Prostate gland (tissue), 2 donors: ENCODE measurements at regions not wholly inside any gene's neighbourhood (a gene's known extent, or its start where the extent isn't known, plus 50 kb on each side); places are given as distances from the start of the nearest gene placed in this dataset.

Experiments used
- DNase-seq: peaks from one replicate; pipeline ENCODE4 v3.0.0-alpha.2; 2019; ENCODE audit warnings: low spot score
- H3K27ac ChIP-seq, 2 donors: fragments of 200-600 bp; sonication (generic); 2 replicates each; pipeline ENCODE4 v1.5.1; 2017 to 2019
- H3K27me3 ChIP-seq: fragments of 200-600 bp; sonication (generic); replicated peaks from 2 replicates; pipeline ENCODE4 v1.5.1; 2019; ENCODE audit not compliant: insufficient read depth
- H3K36me3 ChIP-seq, 2 donors: fragments of 200-600 bp; sonication (generic); 1 replicate in 1 of 2; 2 replicates in 1 of 2; pipeline versions ENCODE4 v1.5.1 to v1.8.1; 2017 to 2019
- H3K4me1 ChIP-seq: fragments of 200-600 bp; sonication (generic); replicated peaks from 2 replicates; pipeline ENCODE4 v1.5.1; 2019
- H3K4me3 ChIP-seq, 2 donors: fragments of 200-600 bp; sonication (generic); 2 replicates each; pipeline ENCODE4 v1.5.1; 2017 to 2019
- H3K9me3 ChIP-seq: fragments of 200-600 bp; sonication (generic); 2 replicates; pipeline ENCODE4 v1.5.1; 2017
- POLR2A ChIP-seq: fragments of 450-650 bp; IDR thresholded peaks from one replicate; pipeline ENCODE4 v1.6.1; 2016; ENCODE audit warnings: antibody characterized with exemption, mild to moderate bottlenecking
- POLR2AphosphoS5 ChIP-seq: sonication (generic); formaldehyde crosslinking; IDR thresholded peaks from one replicate; pipeline ENCODE4 v1.6.1; 2017; ENCODE audit warnings: antibody characterized with exemption
- WGBS: methylation state at CpG from one replicate; pipeline ENCODE4 v1.1.5; 2018; 5-methylcytosine and 5-hydroxymethylcytosine counted together
- intact Hi-C: fragments of 100-400 bp; cut with DNase I; formaldehyde crosslinking; loops from one replicate; pipeline ENCODE4 v1.14.2; 2022
- TF ChIP-seq, protein P1 (sequence below), 4 experiments: fragments of 200-600 bp in 2 of 4; fragments of 450-650 bp in 2 of 4; sonication (generic) in 2 of 4; IDR thresholded peaks; 1 replicate in 3 of 4; 2 replicates in 1 of 4; pipeline ENCODE4 v1.5.1; 2016 to 2019; ENCODE audit warnings: antibody characterized with exemption in 4 of 4, mild to moderate bottlenecking in 2 of 4, moderate library complexity in 2 of 4

DNA sequence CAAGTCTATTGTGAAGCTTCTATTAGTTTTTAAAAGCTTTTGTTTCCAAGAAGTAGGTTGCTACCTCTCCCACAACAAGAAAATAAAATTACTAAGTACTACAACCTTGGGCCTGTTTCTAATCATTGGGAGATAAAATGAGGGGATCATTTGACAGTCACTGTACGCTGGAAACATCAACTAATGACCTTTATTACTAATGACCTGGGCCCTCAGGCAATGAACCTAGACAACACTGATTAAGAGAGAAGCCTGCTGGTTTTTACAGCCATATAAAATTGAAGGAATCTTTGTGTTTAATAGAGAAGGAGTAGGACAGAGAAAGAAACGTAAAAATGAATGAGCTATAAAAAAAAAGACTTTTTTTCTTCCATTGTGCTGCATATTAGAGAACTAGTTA is 1000.9 kb downstream of the STPG2 start:
- H3K4me3 ChIP-seq: no peak overlapping the region
- H3K27me3 ChIP-seq: no peaks in the 10 kb centered on the region
- no peak overlapping the region for H3K27ac ChIP-seq
- TF ChIP-seq, protein P1, sequence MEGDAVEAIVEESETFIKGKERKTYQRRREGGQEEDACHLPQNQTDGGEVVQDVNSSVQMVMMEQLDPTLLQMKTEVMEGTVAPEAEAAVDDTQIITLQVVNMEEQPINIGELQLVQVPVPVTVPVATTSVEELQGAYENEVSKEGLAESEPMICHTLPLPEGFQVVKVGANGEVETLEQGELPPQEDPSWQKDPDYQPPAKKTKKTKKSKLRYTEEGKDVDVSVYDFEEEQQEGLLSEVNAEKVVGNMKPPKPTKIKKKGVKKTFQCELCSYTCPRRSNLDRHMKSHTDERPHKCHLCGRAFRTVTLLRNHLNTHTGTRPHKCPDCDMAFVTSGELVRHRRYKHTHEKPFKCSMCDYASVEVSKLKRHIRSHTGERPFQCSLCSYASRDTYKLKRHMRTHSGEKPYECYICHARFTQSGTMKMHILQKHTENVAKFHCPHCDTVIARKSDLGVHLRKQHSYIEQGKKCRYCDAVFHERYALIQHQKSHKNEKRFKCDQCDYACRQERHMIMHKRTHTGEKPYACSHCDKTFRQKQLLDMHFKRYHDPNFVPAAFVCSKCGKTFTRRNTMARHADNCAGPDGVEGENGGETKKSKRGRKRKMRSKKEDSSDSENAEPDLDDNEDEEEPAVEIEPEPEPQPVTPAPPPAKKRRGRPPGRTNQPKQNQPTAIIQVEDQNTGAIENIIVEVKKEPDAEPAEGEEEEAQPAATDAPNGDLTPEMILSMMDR (IDR thresholded peaks at IDR 0.05): no peak
- no peak for TF ChIP-seq POLR2A
- TF ChIP-seq POLR2AphosphoS5: no peak
- no peak for DNase-seq
- H3K36me3 ChIP-seq: no peaks in the 10 kb centered on the region
- intact Hi-C loops: no loop called here
- H3K9me3 ChIP-seq: no peaks in the 10 kb centered on the region
- no peaks in the 10 kb centered on the region for H3K4me1 ChIP-seq
- WGBS: 6% methylated on average over 2 of the region's 2 CpGs

DNA sequence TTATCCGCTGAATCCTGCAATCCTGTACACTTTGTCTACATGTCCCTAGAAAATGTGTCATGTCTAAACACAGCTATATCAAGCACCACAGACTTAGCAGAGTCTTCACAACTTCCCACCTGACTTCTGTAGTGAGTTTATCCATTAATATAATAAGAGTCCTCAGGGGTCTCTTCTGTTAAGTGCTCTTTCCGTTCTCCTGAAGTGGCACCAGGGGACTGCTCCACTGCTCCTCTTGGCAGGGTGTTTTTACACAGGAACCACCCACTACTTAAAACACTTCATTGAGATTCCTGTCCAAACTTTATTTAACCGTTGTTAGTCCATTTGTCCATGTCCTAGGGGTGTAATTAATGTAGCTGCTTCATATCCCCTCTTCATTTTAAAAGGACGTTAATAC is 1000.4 kb downstream of the STPG2 start:
- WGBS: 39% methylated on average over 4 of the region's 4 CpGs
- DNase-seq: no peak
- Histone ChIP-seq H3K9me3 (no peaks in the 10 kb centered on the region), H3K27ac (no peak overlapping the region), H3K36me3 (no peaks in the 10 kb centered on the region), H3K4me1 (no peaks in the 10 kb centered on the region), H3K27me3 (no peaks in the 10 kb centered on the region), H3K4me3 (no peak overlapping the region)
- no peak for TF ChIP-seq POLR2AphosphoS5
- TF ChIP-seq, protein P1 (IDR thresholded peaks at IDR 0.05): no peak
- TF ChIP-seq POLR2A: no peak
- intact Hi-C loops: no loop called here

- TF ChIP-seq POLR2A: no peak
- TF ChIP-seq POLR2AphosphoS5: no peak
- Histone ChIP-seq H3K9me3 (no peaks in the 10 kb centered on the region), H3K4me1 (no peaks in the 10 kb centered on the region), H3K27ac (no peak overlapping the region), H3K4me3 (no peak overlapping the region), H3K36me3 (no peaks in the 10 kb centered on the region), H3K27me3 (no peaks in the 10 kb centered on the region)
- intact Hi-C loops: no loop called here
- no peak for DNase-seq
- WGBS: 72% methylated on average over 1 of the region's 1 CpG
Observed at GRCh38 chr4:97144199-97144598, 999.1 kb downstream of the STPG2 start.

- no peaks in the 10 kb centered on the region for H3K27me3 ChIP-seq
- no peak overlapping the region for H3K27ac ChIP-seq
- no peaks in the 10 kb centered on the region for H3K36me3 ChIP-seq
- no peaks in the 10 kb centered on the region for H3K9me3 ChIP-seq
- no peak overlapping the region for H3K4me3 ChIP-seq
- WGBS: 79% methylated on average over 2 of the region's 2 CpGs
- no peaks in the 10 kb centered on the region for H3K4me1 ChIP-seq
- TF ChIP-seq, protein P1 (IDR thresholded peaks at IDR 0.05): no peak
- TF ChIP-seq POLR2AphosphoS5 (no peak), POLR2A (no peak)
- no peak for DNase-seq
- intact Hi-C loops: loop anchor here (10.0 kb wide), 1 partner anchor 1996 kb away; no protein-coding TSS in a partner anchor
Observed at GRCh38 chr4:97150966-97151365, 992.3 kb downstream of the STPG2 start.

DNA sequence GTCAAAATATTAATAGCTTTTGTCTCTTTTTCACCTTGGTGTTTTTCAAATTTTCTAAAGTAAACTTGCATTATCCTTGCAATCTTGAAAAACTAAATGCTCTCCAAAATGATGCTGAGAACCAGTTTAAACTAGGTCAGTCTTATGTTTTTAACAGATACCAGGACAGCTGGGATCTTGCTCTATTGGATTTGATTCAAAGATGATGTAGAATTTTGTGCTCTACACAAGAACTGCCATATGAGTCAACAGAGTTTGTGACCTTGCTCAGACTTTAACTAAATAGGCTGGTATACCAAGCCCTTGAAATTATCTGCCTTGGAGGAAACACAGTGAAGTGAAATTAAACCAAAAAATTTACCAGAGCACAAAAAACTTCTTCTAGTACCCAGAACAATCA is 991.1 kb downstream of the STPG2 start:
- Histone ChIP-seq H3K27ac (no peak overlapping the region), H3K36me3 (no peaks in the 10 kb centered on the region), H3K9me3 (no peaks in the 10 kb centered on the region), H3K27me3 (no peaks in the 10 kb centered on the region), H3K4me1 (no peaks in the 10 kb centered on the region), H3K4me3 (no peak overlapping the region)
- no peak for DNase-seq
- no peak for TF ChIP-seq POLR2A
- TF ChIP-seq, protein P1 (IDR thresholded peaks at IDR 0.05): no peak
- no peak for TF ChIP-seq POLR2AphosphoS5
- intact Hi-C loops: loop anchor here (10.0 kb wide), 1 partner anchor 1997 kb away; no protein-coding TSS in a partner anchor
